B cell (primary cell): ENCODE measurements at regions not wholly inside any gene's neighbourhood (a gene's known extent, or its start where the extent isn't known, plus 50 kb on each side); places are given as distances from the start of the nearest gene placed in this dataset.

ENCODE experiments used
- EZH2 ChIP-seq: IDR thresholded peaks from 2 replicates; pipeline ENCODE4 v1.6.1; 2012; ENCODE audit warnings: borderline replicate concordance, low read depth, mild to moderate bottlenecking, moderate library complexity, low read length; ENCODE audit not compliant: insufficient read depth, poor library complexity, severe bottlenecking
- TF ChIP-seq, protein P1 (sequence below): fragments of 200-600 bp; IDR thresholded peaks from one replicate; pipeline ENCODE4 v1.8.0; 2022; ENCODE audit warnings: antibody characterized with exemption, mild to moderate bottlenecking

DNA sequence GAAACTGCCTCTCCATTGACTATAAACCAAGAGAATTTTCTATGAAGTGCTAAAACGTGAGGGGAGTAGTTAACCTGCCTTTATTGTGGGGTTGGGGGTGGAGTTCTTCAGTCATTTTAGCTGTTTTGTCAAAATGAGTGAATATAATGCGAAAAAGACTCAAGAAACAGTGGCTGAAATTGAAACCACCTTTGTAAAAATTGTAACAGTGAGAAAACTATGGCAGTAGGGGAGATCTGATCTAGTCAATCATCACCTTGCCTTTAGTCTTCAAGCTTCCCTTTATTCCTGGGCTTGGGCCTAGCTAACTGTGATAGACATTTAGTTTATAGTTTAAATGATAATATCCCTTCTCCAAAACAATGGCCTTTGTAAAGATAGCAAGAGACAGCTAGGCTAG, 1927.3 kb downstream of the STIM2 start:
- TF ChIP-seq, protein P1, sequence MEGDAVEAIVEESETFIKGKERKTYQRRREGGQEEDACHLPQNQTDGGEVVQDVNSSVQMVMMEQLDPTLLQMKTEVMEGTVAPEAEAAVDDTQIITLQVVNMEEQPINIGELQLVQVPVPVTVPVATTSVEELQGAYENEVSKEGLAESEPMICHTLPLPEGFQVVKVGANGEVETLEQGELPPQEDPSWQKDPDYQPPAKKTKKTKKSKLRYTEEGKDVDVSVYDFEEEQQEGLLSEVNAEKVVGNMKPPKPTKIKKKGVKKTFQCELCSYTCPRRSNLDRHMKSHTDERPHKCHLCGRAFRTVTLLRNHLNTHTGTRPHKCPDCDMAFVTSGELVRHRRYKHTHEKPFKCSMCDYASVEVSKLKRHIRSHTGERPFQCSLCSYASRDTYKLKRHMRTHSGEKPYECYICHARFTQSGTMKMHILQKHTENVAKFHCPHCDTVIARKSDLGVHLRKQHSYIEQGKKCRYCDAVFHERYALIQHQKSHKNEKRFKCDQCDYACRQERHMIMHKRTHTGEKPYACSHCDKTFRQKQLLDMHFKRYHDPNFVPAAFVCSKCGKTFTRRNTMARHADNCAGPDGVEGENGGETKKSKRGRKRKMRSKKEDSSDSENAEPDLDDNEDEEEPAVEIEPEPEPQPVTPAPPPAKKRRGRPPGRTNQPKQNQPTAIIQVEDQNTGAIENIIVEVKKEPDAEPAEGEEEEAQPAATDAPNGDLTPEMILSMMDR: no peak
- TF ChIP-seq EZH2: no peak
